ENCODE measurements at regions not wholly inside any gene's neighbourhood (a gene's known extent, or its start where the extent isn't known, plus 50 kb on each side); places are given as distances from the start of the nearest gene placed in this dataset.

DNA sequence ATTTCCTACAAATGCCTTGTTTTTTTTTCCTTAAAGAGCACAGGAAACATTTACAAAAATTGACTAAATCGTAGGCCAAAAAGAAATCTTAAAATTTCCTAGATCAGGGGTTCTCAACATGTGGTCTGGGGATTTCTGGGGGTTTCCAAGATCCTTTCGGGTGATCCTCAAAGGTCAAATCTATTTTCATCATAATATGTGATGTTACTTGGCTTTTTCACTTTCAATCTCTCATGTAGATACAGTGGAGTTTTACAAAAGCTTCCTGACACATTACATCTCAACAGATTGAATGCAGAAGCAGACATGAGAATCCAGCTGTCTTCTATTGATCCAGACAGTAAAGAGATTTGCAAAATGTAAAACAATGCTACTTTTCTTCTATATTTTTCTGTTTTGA is 497.3 kb downstream of the INHBA start:
- TF ChIP-seq, protein P1, sequence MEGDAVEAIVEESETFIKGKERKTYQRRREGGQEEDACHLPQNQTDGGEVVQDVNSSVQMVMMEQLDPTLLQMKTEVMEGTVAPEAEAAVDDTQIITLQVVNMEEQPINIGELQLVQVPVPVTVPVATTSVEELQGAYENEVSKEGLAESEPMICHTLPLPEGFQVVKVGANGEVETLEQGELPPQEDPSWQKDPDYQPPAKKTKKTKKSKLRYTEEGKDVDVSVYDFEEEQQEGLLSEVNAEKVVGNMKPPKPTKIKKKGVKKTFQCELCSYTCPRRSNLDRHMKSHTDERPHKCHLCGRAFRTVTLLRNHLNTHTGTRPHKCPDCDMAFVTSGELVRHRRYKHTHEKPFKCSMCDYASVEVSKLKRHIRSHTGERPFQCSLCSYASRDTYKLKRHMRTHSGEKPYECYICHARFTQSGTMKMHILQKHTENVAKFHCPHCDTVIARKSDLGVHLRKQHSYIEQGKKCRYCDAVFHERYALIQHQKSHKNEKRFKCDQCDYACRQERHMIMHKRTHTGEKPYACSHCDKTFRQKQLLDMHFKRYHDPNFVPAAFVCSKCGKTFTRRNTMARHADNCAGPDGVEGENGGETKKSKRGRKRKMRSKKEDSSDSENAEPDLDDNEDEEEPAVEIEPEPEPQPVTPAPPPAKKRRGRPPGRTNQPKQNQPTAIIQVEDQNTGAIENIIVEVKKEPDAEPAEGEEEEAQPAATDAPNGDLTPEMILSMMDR (IDR thresholded peaks at IDR 0.05) = no peak
- no peak for TF ChIP-seq POLR2A (IDR thresholded peaks at IDR 0.05)
- no peak for TF ChIP-seq EP300 (IDR thresholded peaks at IDR 0.05)
